ENCODE measurements at regions not wholly inside any gene's neighbourhood (a gene's known extent, or its start where the extent isn't known, plus 50 kb on each side); places are given as distances from the start of the nearest gene placed in this dataset.

DNA sequence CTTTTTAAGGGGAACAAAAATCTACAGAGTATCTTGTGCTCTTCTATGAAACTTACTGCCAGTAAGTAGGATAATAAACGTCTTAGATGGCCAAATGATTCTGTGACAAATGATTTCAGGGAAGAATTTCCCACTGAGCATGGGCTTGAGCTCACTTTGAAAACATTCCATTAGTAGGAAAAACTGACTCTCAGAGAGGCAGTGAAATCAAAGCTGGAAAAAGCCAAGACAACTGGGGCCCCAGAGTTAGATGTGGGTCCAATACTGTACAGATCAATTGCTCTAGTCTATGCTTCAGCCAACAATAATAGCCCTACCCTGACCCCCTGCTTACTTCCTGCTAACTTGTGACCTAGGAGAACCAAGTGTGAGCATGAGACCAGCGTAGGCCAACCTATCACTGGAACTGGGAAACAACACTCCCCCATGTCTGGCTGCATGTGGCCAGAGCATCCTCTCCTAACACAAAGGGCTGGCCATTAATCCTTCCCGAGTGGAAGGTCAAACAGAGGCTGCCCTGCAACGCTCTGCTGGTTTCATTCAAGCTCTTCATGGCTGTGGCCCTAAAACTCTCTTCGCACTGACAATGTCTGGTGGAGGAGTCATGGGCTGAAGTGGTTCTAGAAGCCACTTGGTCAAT, 68.8 kb downstream of the FOXB1 start:
- TF ChIP-seq, protein P1, sequence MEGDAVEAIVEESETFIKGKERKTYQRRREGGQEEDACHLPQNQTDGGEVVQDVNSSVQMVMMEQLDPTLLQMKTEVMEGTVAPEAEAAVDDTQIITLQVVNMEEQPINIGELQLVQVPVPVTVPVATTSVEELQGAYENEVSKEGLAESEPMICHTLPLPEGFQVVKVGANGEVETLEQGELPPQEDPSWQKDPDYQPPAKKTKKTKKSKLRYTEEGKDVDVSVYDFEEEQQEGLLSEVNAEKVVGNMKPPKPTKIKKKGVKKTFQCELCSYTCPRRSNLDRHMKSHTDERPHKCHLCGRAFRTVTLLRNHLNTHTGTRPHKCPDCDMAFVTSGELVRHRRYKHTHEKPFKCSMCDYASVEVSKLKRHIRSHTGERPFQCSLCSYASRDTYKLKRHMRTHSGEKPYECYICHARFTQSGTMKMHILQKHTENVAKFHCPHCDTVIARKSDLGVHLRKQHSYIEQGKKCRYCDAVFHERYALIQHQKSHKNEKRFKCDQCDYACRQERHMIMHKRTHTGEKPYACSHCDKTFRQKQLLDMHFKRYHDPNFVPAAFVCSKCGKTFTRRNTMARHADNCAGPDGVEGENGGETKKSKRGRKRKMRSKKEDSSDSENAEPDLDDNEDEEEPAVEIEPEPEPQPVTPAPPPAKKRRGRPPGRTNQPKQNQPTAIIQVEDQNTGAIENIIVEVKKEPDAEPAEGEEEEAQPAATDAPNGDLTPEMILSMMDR (IDR thresholded peaks at IDR 0.05) = no peak
- no peak for TF ChIP-seq POLR2A (IDR thresholded peaks at IDR 0.05)
